SK-N-SH (cell line): ENCODE measurements at regions not wholly inside any gene's neighbourhood (a gene's known extent, or its start where the extent isn't known, plus 50 kb on each side); places are given as distances from the start of the nearest gene placed in this dataset.

Source experiments
- POLR2AphosphoS5 ChIP-seq: IDR thresholded peaks from 2 replicates; pipeline ENCODE4 v1.6.1; 2012; ENCODE audit warnings: low read depth, low read length
- TAF1 ChIP-seq: IDR thresholded peaks from 2 replicates; pipeline ENCODE4 v1.6.1; 2012; ENCODE audit warnings: low read depth, mild to moderate bottlenecking, low read length, moderate library complexity, borderline replicate concordance
- TF ChIP-seq, protein P1 (sequence below): fragments of 200-600 bp; sonication (generic); IDR thresholded peaks from 2 replicates; pipeline ENCODE4 v1.6.1; 2017; ENCODE audit warnings: antibody characterized with exemption, mild to moderate bottlenecking, moderate library complexity

DNA sequence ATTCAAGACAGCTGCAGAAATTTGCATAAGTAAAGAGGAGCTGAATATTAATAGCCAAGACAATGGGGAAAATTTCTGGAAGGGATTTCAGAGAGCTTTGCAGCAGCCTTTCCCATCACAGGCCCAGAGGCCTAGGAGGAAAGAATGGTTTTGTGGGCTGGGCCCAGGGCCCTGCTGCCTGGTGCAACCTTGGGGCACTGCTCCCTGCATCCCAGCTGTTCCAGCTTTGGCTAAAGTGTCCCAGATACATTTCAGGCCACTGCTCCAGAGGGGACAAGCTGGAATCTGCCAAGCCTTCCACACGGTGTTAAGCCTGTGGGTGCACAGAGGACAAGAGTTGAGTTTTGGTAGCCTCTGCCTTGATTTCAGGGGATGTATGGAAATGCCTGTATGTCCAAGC lies 185.6 kb upstream of the SFRP2 start:
- TF ChIP-seq, protein P1, sequence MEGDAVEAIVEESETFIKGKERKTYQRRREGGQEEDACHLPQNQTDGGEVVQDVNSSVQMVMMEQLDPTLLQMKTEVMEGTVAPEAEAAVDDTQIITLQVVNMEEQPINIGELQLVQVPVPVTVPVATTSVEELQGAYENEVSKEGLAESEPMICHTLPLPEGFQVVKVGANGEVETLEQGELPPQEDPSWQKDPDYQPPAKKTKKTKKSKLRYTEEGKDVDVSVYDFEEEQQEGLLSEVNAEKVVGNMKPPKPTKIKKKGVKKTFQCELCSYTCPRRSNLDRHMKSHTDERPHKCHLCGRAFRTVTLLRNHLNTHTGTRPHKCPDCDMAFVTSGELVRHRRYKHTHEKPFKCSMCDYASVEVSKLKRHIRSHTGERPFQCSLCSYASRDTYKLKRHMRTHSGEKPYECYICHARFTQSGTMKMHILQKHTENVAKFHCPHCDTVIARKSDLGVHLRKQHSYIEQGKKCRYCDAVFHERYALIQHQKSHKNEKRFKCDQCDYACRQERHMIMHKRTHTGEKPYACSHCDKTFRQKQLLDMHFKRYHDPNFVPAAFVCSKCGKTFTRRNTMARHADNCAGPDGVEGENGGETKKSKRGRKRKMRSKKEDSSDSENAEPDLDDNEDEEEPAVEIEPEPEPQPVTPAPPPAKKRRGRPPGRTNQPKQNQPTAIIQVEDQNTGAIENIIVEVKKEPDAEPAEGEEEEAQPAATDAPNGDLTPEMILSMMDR, result no peak
- TF ChIP-seq POLR2AphosphoS5 (no peak), TAF1 (no peak)
